22Rv1 (cell line): ENCODE measurements at regions not wholly inside any gene's neighbourhood (a gene's known extent, or its start where the extent isn't known, plus 50 kb on each side); places are given as distances from the start of the nearest gene placed in this dataset.

Experiments used
- ZFX ChIP-seq: fragments of 450-650 bp; IDR thresholded peaks from 2 replicates; pipeline ENCODE4 v1.6.1; 2017; ENCODE audit warnings: antibody characterized with exemption, borderline replicate concordance
- TF ChIP-seq, protein P1 (sequence below): fragments of 450-650 bp; IDR thresholded peaks from 2 replicates; pipeline ENCODE4 v1.5.1; 2017; ENCODE audit warnings: mild to moderate bottlenecking

DNA sequence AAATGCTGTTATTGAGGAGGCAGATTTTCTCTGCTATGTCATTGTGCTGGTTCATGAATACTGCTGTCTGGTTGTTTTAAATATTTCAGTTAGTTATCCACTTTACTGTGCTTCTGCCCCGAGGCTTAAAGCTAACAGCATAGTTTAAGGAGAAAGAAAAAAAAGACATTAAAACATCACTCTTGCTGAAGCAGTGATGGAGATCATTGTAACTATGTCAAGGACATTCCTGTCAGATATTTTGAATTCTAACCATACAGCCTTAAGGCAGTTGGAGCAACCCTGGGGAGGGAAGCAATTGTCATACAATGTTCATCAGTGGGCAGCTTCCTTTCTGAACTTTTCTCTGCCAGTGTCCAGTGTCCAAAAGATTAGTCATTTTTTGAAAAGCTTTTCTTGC lies 199.0 kb upstream of the DDX53 start:
- TF ChIP-seq, protein P1, sequence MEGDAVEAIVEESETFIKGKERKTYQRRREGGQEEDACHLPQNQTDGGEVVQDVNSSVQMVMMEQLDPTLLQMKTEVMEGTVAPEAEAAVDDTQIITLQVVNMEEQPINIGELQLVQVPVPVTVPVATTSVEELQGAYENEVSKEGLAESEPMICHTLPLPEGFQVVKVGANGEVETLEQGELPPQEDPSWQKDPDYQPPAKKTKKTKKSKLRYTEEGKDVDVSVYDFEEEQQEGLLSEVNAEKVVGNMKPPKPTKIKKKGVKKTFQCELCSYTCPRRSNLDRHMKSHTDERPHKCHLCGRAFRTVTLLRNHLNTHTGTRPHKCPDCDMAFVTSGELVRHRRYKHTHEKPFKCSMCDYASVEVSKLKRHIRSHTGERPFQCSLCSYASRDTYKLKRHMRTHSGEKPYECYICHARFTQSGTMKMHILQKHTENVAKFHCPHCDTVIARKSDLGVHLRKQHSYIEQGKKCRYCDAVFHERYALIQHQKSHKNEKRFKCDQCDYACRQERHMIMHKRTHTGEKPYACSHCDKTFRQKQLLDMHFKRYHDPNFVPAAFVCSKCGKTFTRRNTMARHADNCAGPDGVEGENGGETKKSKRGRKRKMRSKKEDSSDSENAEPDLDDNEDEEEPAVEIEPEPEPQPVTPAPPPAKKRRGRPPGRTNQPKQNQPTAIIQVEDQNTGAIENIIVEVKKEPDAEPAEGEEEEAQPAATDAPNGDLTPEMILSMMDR, result no peak
- TF ChIP-seq ZFX, result no peak
